Mesothelial cell of epicardium (in vitro differentiated cells): ENCODE measurements at regions not wholly inside any gene's neighbourhood (a gene's known extent, or its start where the extent isn't known, plus 50 kb on each side); places are given as distances from the start of the nearest gene placed in this dataset.

Source experiments
- DNase-seq, 2 experiments: peaks; one replicate each; pipeline ENCODE4 v3.0.0; 2021; ENCODE audit warnings: low spot score in 2 of 2; ENCODE audit not compliant: unreplicated experiment in 2 of 2
- H3K27ac Mint-ChIP-seq: 2 replicates; pipeline ENCODE4 v1.8.0; 2021; ENCODE audit warnings: mixed read lengths
- H3K27me3 Mint-ChIP-seq: 2 replicates; pipeline ENCODE4 v1.8.0; 2021; ENCODE audit warnings: low read depth, mixed read lengths
- H3K36me3 Mint-ChIP-seq: 2 replicates; pipeline ENCODE4 v1.8.0; 2021; ENCODE audit warnings: mixed read lengths
- H3K4me1 Mint-ChIP-seq: 2 replicates; pipeline ENCODE4 v1.8.0; 2021; ENCODE audit warnings: mixed read lengths
- H3K4me3 Mint-ChIP-seq: 2 replicates; pipeline ENCODE4 v1.8.0; 2021; ENCODE audit warnings: mild to moderate bottlenecking, moderate library complexity, mixed read lengths
- H3K9me3 Mint-ChIP-seq: 2 replicates; pipeline ENCODE4 v1.8.0; 2021; ENCODE audit warnings: mixed read lengths
- CTCF ChIP-seq: fragments of 200-600 bp; sonication (generic); IDR thresholded peaks from one replicate; pipeline ENCODE4 v1.5.0; 2021; ENCODE audit warnings: antibody characterized with exemption; ENCODE audit not compliant: unreplicated experiment

GRCh38 chr22:34960005-34960404, 106.0 kb upstream of the ISX start:
- no peaks in the 10 kb centered on the region for H3K36me3 Mint-ChIP-seq
- no peak overlapping the region for H3K27ac Mint-ChIP-seq
- peaks cover 15% of the 10 kb centered on the region for H3K4me1 Mint-ChIP-seq
- H3K4me3 Mint-ChIP-seq = no peak overlapping the region
- no peak for TF ChIP-seq CTCF
- DNase-seq = no peak
- H3K27me3 Mint-ChIP-seq = no peaks in the 10 kb centered on the region
- H3K9me3 Mint-ChIP-seq = peaks cover 6% of the 10 kb centered on the region

- Mint-ChIP-seq H3K4me3 (no peak overlapping the region), H3K27ac (no peak overlapping the region), H3K9me3 (peaks cover 3% of the 10 kb centered on the region), H3K36me3 (no peaks in the 10 kb centered on the region), H3K4me1 (peaks cover 10% of the 10 kb centered on the region), H3K27me3 (no peaks in the 10 kb centered on the region)
- no peak for DNase-seq
- no peak for TF ChIP-seq CTCF
These were observed 98.9 kb upstream of the ISX start for GRCh38 chr22:34966980-34967565.

GRCh38 chr22:34969001-34969790, 96.8 kb upstream of the ISX start:
- no peak overlapping the region for H3K4me3 Mint-ChIP-seq
- no peaks in the 10 kb centered on the region for H3K36me3 Mint-ChIP-seq
- no peak overlapping the region for H3K27ac Mint-ChIP-seq
- H3K4me1 Mint-ChIP-seq = peaks cover 12% of the 10 kb centered on the region
- no peak for TF ChIP-seq CTCF
- no peak for DNase-seq
- peaks cover 3% of the 10 kb centered on the region for H3K9me3 Mint-ChIP-seq
- no peaks in the 10 kb centered on the region for H3K27me3 Mint-ChIP-seq

- no peaks in the 10 kb centered on the region for H3K27me3 Mint-ChIP-seq
- H3K9me3 Mint-ChIP-seq = peaks cover 8% of the 10 kb centered on the region
- no peak for TF ChIP-seq CTCF
- no peak for DNase-seq
- no peak overlapping the region for H3K4me3 Mint-ChIP-seq
- H3K4me1 Mint-ChIP-seq = peaks cover 10% of the 10 kb centered on the region
- no peak overlapping the region for H3K27ac Mint-ChIP-seq
- no peaks in the 10 kb centered on the region for H3K36me3 Mint-ChIP-seq
These were observed 94.5 kb upstream of the ISX start for GRCh38 chr22:34971456-34971855.

- no peaks in the 10 kb centered on the region for H3K36me3 Mint-ChIP-seq
- no peaks in the 10 kb centered on the region for H3K27me3 Mint-ChIP-seq
- H3K9me3 Mint-ChIP-seq = peaks cover 8% of the 10 kb centered on the region
- H3K27ac Mint-ChIP-seq = no peak overlapping the region
- DNase-seq = no peak
- H3K4me3 Mint-ChIP-seq = no peak overlapping the region
- TF ChIP-seq CTCF = no peak
- peaks cover 10% of the 10 kb centered on the region for H3K4me1 Mint-ChIP-seq
These were observed 93.6 kb upstream of the ISX start for GRCh38 chr22:34972191-34972897.
